IMR-90 (cell line): ENCODE measurements at regions not wholly inside any gene's neighbourhood (a gene's known extent, or its start where the extent isn't known, plus 50 kb on each side); places are given as distances from the start of the nearest gene placed in this dataset.
A peak's percentile ranks its signal among the peaks of the same experiment; 100 is the strongest.

Experiments
- ATAC-seq: fragments of 200-7000 bp; cut with Tn5 transposase; 2 replicates; pipeline ENCODE4 v1.9.1; 2020; ENCODE audit warnings: low read depth, mild to moderate bottlenecking, moderate library complexity
- BruUV-seq: library from RNA; stranded (reverse); fragments of 400-500 nt; replicated peaks from 2 replicates; lab custom pipeline; 2021; lab: Mats Ljungman, UMichigan
- CTCF ChIA-PET: fragments of 300-600 bp; formaldehyde crosslinking; extraction: SDS; loops from one replicate; lab custom pipeline; 2021; ENCODE audit warnings: antibody characterized with exemption; lab: Yijun Ruan, JAX
- POLR2A ChIA-PET: fragments of 300-600 bp; sonication (Branson Sonifier 250); formaldehyde crosslinking; loops from one replicate; lab custom pipeline; 2022; ENCODE audit warnings: antibody characterized with exemption; ENCODE audit not compliant: unreplicated experiment; lab: Charles Lee
- DNase-seq: peaks from one replicate; pipeline ENCODE4 v3.0.0; 2013
- H2AFZ ChIP-seq: replicated peaks from 2 replicates; pipeline ENCODE3; 2013; ENCODE audit warnings: low read length, mild to moderate bottlenecking; ENCODE audit not compliant: poor library complexity
- H2AK5ac ChIP-seq: 2 replicates; pipeline ENCODE4 v1.6.1; 2013; ENCODE audit warnings: low read depth, low read length, inconsistent platforms
- H2AK9ac ChIP-seq: replicated peaks from 2 replicates; pipeline ENCODE3; 2013; ENCODE audit warnings: mild to moderate bottlenecking, low read depth, low read length, moderate library complexity; ENCODE audit not compliant: poor library complexity
- H2BK120ac ChIP-seq: 2 replicates; pipeline ENCODE4 v1.6.1; 2013; ENCODE audit warnings: low read depth, low read length, inconsistent platforms
- H2BK15ac ChIP-seq: 3 replicates; pipeline ENCODE4 v1.6.1; 2013; ENCODE audit warnings: low read depth, low read length, inconsistent platforms
- H2BK20ac ChIP-seq: 2 replicates; pipeline ENCODE4 v1.6.1; 2013; ENCODE audit warnings: low read depth, mild to moderate bottlenecking, inconsistent platforms, low read length, moderate library complexity
- H2BK5ac ChIP-seq: 2 replicates; pipeline ENCODE4 v1.6.1; 2013; ENCODE audit warnings: mild to moderate bottlenecking, low read depth, low read length, inconsistent platforms; ENCODE audit not compliant: poor library complexity, severe bottlenecking
- H3K14ac ChIP-seq: replicated peaks from 2 replicates; pipeline ENCODE4 v1.6.1; 2013; ENCODE audit warnings: low read depth, low read length, inconsistent platforms
- H3K18ac ChIP-seq: 2 replicates; pipeline ENCODE4 v1.6.1; 2013; ENCODE audit warnings: low read depth, low read length, control low read depth
- H3K23ac ChIP-seq: 2 replicates; pipeline ENCODE4 v1.6.1; 2013; ENCODE audit warnings: low read depth, low read length, inconsistent platforms
- H3K27ac ChIP-seq: 2 replicates; pipeline ENCODE4 v1.5.1; 2013; ENCODE audit warnings: mild to moderate bottlenecking, control low read depth, low read length; ENCODE audit not compliant: insufficient read depth
- H3K27me3 ChIP-seq: 2 replicates; pipeline ENCODE4 v1.6.1; 2013; ENCODE audit warnings: low read length; ENCODE audit not compliant: control insufficient read depth, insufficient read depth
- H3K36me3 ChIP-seq: 2 replicates; pipeline ENCODE4 v1.6.1; 2013; ENCODE audit warnings: low read length, mixed read lengths; ENCODE audit not compliant: control insufficient read depth, insufficient read depth
- H3K4ac ChIP-seq: 2 replicates; pipeline ENCODE4 v1.6.1; 2013; ENCODE audit warnings: low read depth, low read length, inconsistent platforms
- H3K4me1 ChIP-seq: 2 replicates; pipeline ENCODE4 v1.6.1; 2013; ENCODE audit warnings: low read length, mixed read lengths; ENCODE audit not compliant: control insufficient read depth, insufficient read depth
- H3K4me2 ChIP-seq: 2 replicates; pipeline ENCODE4 v1.6.1; 2013; ENCODE audit warnings: low read depth, mild to moderate bottlenecking, control low read depth, low read length, moderate library complexity
- H3K4me3 ChIP-seq: 2 replicates; pipeline ENCODE4 v1.5.1; 2013; ENCODE audit warnings: low read depth, mild to moderate bottlenecking, control low read depth, low read length, moderate library complexity; ENCODE audit not compliant: insufficient read depth
- H3K56ac ChIP-seq: 2 replicates; pipeline ENCODE4 v1.6.1; 2013; ENCODE audit warnings: low read length, inconsistent platforms; ENCODE audit not compliant: insufficient read depth; ENCODE audit errors: extremely low read depth
- H3K79me1 ChIP-seq, 2 experiments: 2 replicates each; pipeline ENCODE4 v1.6.1; 2013; ENCODE audit warnings: low read length in 2 of 2, inconsistent platforms in 1 of 2, low read depth in 1 of 2
- H3K9ac ChIP-seq: 2 replicates; pipeline ENCODE4 v1.6.1; 2013; ENCODE audit warnings: low read depth, low read length, control low read depth
- H3K9me1 ChIP-seq: 2 replicates; pipeline ENCODE4 v1.6.1; 2013; ENCODE audit warnings: low read length, inconsistent platforms; ENCODE audit not compliant: insufficient read depth
- H3K9me3 ChIP-seq: 2 replicates; pipeline ENCODE4 v1.6.1; 2013; ENCODE audit warnings: low read length; ENCODE audit not compliant: control insufficient read depth, insufficient read depth
- H4K20me1 ChIP-seq: 2 replicates; pipeline ENCODE4 v1.6.1; 2013; ENCODE audit warnings: low read length, inconsistent platforms; ENCODE audit not compliant: insufficient read depth
- H4K5ac ChIP-seq: 2 replicates; pipeline ENCODE4 v1.6.1; 2013; ENCODE audit warnings: mild to moderate bottlenecking, low read depth, low read length, control low read depth
- H4K8ac ChIP-seq, 2 experiments: 2 replicates each; pipeline ENCODE4 v1.6.1; 2013; ENCODE audit warnings: low read depth in 2 of 2, low read length in 2 of 2, control low read depth in 1 of 2, inconsistent platforms in 1 of 2
- H4K91ac ChIP-seq: 2 replicates; pipeline ENCODE4 v1.6.1; 2013; ENCODE audit warnings: low read depth, low read length, inconsistent platforms; ENCODE audit not compliant: insufficient read depth
- RCOR1 ChIP-seq: IDR thresholded peaks from 2 replicates; pipeline ENCODE4 v1.6.1; 2012; ENCODE audit warnings: mild to moderate bottlenecking, low read length, improper control_type of control experiment; ENCODE audit not compliant: insufficient replicate concordance
- WGBS, 2 experiments: methylation state at CpG; one replicate each; pipeline versions ENCODE4 v1.1.5 to v1.1.7; 2013; ENCODE audit warnings: missing lambda C conversion rate in 2 of 2; ENCODE audit not compliant: insufficient read length in 1 of 2; ENCODE audit errors: extremely low coverage in 2 of 2; 5-methylcytosine and 5-hydroxymethylcytosine counted together
- dilution Hi-C: fragments of 300-500 bp; cut with HindIII; formaldehyde crosslinking; loops from one replicate; pipeline ENCODE4 v1.14.3; 2018; ENCODE audit warnings: low sequenced_read_pairs; ENCODE audit not compliant: unreplicated experiment
- in situ Hi-C: fragments of 300-500 bp; cut with MboI; formaldehyde crosslinking; loops from 3 replicates; pipeline ENCODE4 v1.14.3; 2019; ENCODE audit warnings: low sequenced_read_pairs, inconsistent platforms, mixed read lengths
- intact Hi-C: fragments of 100-400 bp; cut with micrococcal nuclease; formaldehyde crosslinking; loops from 2 replicates; pipeline ENCODE4 v1.10.0; 2022

- no peak overlapping the region; the same call in 1 of the 2 replicates for H3K18ac ChIP-seq
- no peak overlapping the region for H2BK5ac ChIP-seq
- H2AK5ac ChIP-seq, result no peak overlapping the region
- H3K9me1 ChIP-seq, result no peaks in the 10 kb centered on the region
- no peaks in the 10 kb centered on the region for H4K20me1 ChIP-seq
- peak overlapping the region; percentile 26 for H2AFZ ChIP-seq
- 0 out of 2 replicates have a peak overlapping the region, but pooled peaks have one; percentile 14 for H3K14ac ChIP-seq
- no peak overlapping the region for H4K91ac ChIP-seq
- H3K79me1 ChIP-seq, result no peaks in the 10 kb centered on the region
- WGBS, 2 experiments, result no CpG with 5 or more reads among the region's 3 CpGs
- no peak overlapping the region for H2BK15ac ChIP-seq
- no peak overlapping the region for H4K8ac ChIP-seq
- dilution Hi-C loops (no loop called here), intact Hi-C loops (no loop called here), in situ Hi-C loops (no loop called here)
- ChIA-PET CTCF (interaction anchor here (0.6 kb wide), 1 partner anchor 964 kb away, joined by 3 read pairs; no protein-coding TSS in a partner anchor), POLR2A (no interaction called here)
- H3K4ac ChIP-seq, result no peak overlapping the region
- H3K9ac ChIP-seq, result no peak overlapping the region
- BruUV-seq, result no TSS peak
- peak; percentile 53 for ATAC-seq
- peaks cover 2% of the 10 kb centered on the region; the same call in 1 of the 2 replicates for H3K4me1 ChIP-seq
- no peak overlapping the region for H4K5ac ChIP-seq
- H3K9me3 ChIP-seq, result no peaks in the 10 kb centered on the region
- H3K23ac ChIP-seq, result no peak overlapping the region
- H3K56ac ChIP-seq, result no peak overlapping the region
- no peak overlapping the region for H2AK9ac ChIP-seq
- DNase-seq, result no peak
- no peak for TF ChIP-seq RCOR1
- H3K27ac ChIP-seq, result no peak overlapping the region
- no peak overlapping the region for H3K4me3 ChIP-seq
- H3K4me2 ChIP-seq, result peak overlapping the region; percentile 42; the same call in 1 of the 2 replicates
- no peaks in the 10 kb centered on the region for H3K36me3 ChIP-seq
- H3K27me3 ChIP-seq, result no peaks in the 10 kb centered on the region; the same call in 1 of the 2 replicates
- no peak overlapping the region for H2BK120ac ChIP-seq
- H2BK20ac ChIP-seq, result no peak overlapping the region
Observed at GRCh38 chr2:151150331-151151320, 111.0 kb downstream of the RBM43 start.
